H1 (cell line): ENCODE measurements at regions not wholly inside any gene's neighbourhood (a gene's known extent, or its start where the extent isn't known, plus 50 kb on each side); places are given as distances from the start of the nearest gene placed in this dataset.

Source experiments
- CTCF ChIA-PET: fragments of 300-600 bp; sonication (Branson Sonifier 250); formaldehyde crosslinking; loops from one replicate; lab custom pipeline; 2021; ENCODE audit not compliant: partially characterized antibody; lab: Charles Lee
- POLR2A ChIA-PET: fragments of 300-600 bp; sonication (Branson Sonifier 250); formaldehyde crosslinking; loops from one replicate; lab custom pipeline; 2021; ENCODE audit warnings: inconsistent platforms; ENCODE audit not compliant: partially characterized antibody; lab: Charles Lee
- DNase-seq, 2 experiments: peaks; one replicate each; pipeline versions ENCODE4 v3.0.0 to v3.0.0-alpha.2; 2010 to 2022; ENCODE audit warnings: low spot score in 2 of 2, low read depth in 1 of 2, mixed read lengths in 1 of 2
- FAIRE-seq: peaks from 2 replicates; lab custom pipeline; 2011; peaks lifted over from hg19 to GRCh38; lab: Jason Lieb, UNC
- H2AFZ ChIP-seq: 2 replicates; pipeline ENCODE4 v1.8.1; 2012; ENCODE audit warnings: low read length, inconsistent platforms
- H2AK5ac ChIP-seq: 2 replicates; pipeline ENCODE4 v1.6.1; 2013; ENCODE audit warnings: low read depth, low read length
- H2BK120ac ChIP-seq: replicated peaks from 2 replicates; pipeline ENCODE3; 2013; ENCODE audit warnings: low read depth, low read length, inconsistent platforms
- H2BK12ac ChIP-seq: 2 replicates; pipeline ENCODE4 v1.6.1; 2013; ENCODE audit warnings: low read depth, low read length
- H2BK15ac ChIP-seq: 2 replicates; pipeline ENCODE4 v1.6.1; 2013; ENCODE audit warnings: low read length
- H2BK20ac ChIP-seq: 2 replicates; pipeline ENCODE4 v1.6.1; 2013; ENCODE audit warnings: low read length
- H2BK5ac ChIP-seq: 2 replicates; pipeline ENCODE4 v1.6.1; 2013; ENCODE audit warnings: low read depth, low read length
- H3K14ac ChIP-seq: 2 replicates; pipeline ENCODE4 v1.6.1; 2013; ENCODE audit warnings: inconsistent platforms; ENCODE audit not compliant: insufficient read length
- H3K18ac ChIP-seq: 2 replicates; pipeline ENCODE4 v1.6.1; 2013; ENCODE audit warnings: low read length; ENCODE audit errors: extremely low read depth
- H3K23ac ChIP-seq: 2 replicates; pipeline ENCODE4 v1.6.1; 2013; ENCODE audit warnings: inconsistent platforms; ENCODE audit not compliant: insufficient read length
- H3K23me2 ChIP-seq: 2 replicates; pipeline ENCODE4 v1.6.1; 2013; ENCODE audit warnings: low read depth, low read length
- H3K27ac ChIP-seq: 2 replicates; pipeline ENCODE4 v1.6.1; 2011; ENCODE audit warnings: low read depth, low read length, inconsistent platforms
- H3K27me3 ChIP-seq, 4 experiments: replicated peaks in 1 of 4; 1 replicate in 1 of 4; 2 replicates in 3 of 4; pipeline versions ENCODE4 v1.6.1 to v1.8.1; 2011 to 2013; ENCODE audit warnings: low read length in 3 of 4, mild to moderate bottlenecking in 3 of 4, inconsistent platforms in 2 of 4, mixed read lengths in 2 of 4, moderate library complexity in 1 of 4; ENCODE audit not compliant: control insufficient read depth in 3 of 4, insufficient read depth in 3 of 4; ENCODE audit errors: extremely low read depth in 1 of 4
- H3K36me3 ChIP-seq, 4 experiments: 2 replicates each; pipeline versions ENCODE4 v1.6.1 to v1.8.1; 2011 to 2013; ENCODE audit warnings: mild to moderate bottlenecking in 4 of 4, low read length in 3 of 4, moderate library complexity in 2 of 4, control low read depth in 1 of 4, inconsistent platforms in 1 of 4; ENCODE audit not compliant: insufficient read depth in 4 of 4, control insufficient read depth in 2 of 4
- H3K4ac ChIP-seq: replicated peaks from 2 replicates; pipeline ENCODE3; 2013; ENCODE audit warnings: low read length, low read depth, mixed read lengths, inconsistent platforms; ENCODE audit not compliant: insufficient read length
- H3K4me1 ChIP-seq, 4 experiments: replicated peaks in 1 of 4; 1 replicate in 1 of 4; 2 replicates in 3 of 4; pipeline versions ENCODE4 v1.6.1 to v1.8.1; 2011 to 2013; ENCODE audit warnings: low read length in 3 of 4, inconsistent platforms in 2 of 4, mixed read lengths in 1 of 4; ENCODE audit not compliant: insufficient read depth in 4 of 4, control insufficient read depth in 3 of 4
- H3K4me2 ChIP-seq, 2 experiments: 2 replicates each; pipeline versions ENCODE4 v1.6.1 to v1.8.1; 2011 to 2013; ENCODE audit warnings: low read depth in 2 of 2, low read length in 2 of 2, control low read depth in 1 of 2, inconsistent platforms in 1 of 2, mild to moderate bottlenecking in 1 of 2; ENCODE audit not compliant: insufficient read depth in 1 of 2
- H3K4me3 ChIP-seq, 4 experiments: fragments of 200-600, 300-600 bp in 1 of 4; sonication (generic), shearing (Covaris generic), sonication (Bioruptor Twin) in 1 of 4; 2 replicates each; pipeline versions ENCODE4 v1.5.1 to v1.8.1; 2011 to 2016; ENCODE audit warnings: low read length in 4 of 4, low read depth in 3 of 4, control low read depth in 2 of 4, inconsistent platforms in 2 of 4, mild to moderate bottlenecking in 2 of 4, mixed read lengths in 1 of 4, moderate library complexity in 1 of 4; ENCODE audit not compliant: insufficient read depth in 2 of 4; ENCODE audit errors: extremely low read depth in 1 of 4
- H3K56ac ChIP-seq: replicated peaks from 2 replicates; pipeline ENCODE3; 2013; ENCODE audit warnings: low read depth, mild to moderate bottlenecking, mixed read lengths, low read length, inconsistent platforms; ENCODE audit not compliant: insufficient read length
- H3K79me1 ChIP-seq: 2 replicates; pipeline ENCODE4 v1.6.1; 2013; ENCODE audit warnings: low read depth, low read length, control low read depth
- H3K79me2 ChIP-seq, 2 experiments: 2 replicates each; pipeline versions ENCODE4 v1.6.1 to v1.8.1; 2012 to 2013; ENCODE audit warnings: low read length in 2 of 2, mild to moderate bottlenecking in 2 of 2, inconsistent platforms in 1 of 2; ENCODE audit not compliant: insufficient read depth in 2 of 2, control insufficient read depth in 1 of 2
- H3K9ac ChIP-seq, 4 experiments: replicated peaks in 1 of 4; 1 replicate in 1 of 4; 2 replicates in 3 of 4; pipeline versions ENCODE4 v1.6.1 to v1.8.1; 2011 to 2013; ENCODE audit warnings: low read depth in 3 of 4, low read length in 3 of 4, control low read depth in 2 of 4, mild to moderate bottlenecking in 2 of 4, moderate library complexity in 2 of 4, inconsistent platforms in 1 of 4; ENCODE audit errors: extremely low read depth in 1 of 4
- H3K9me3 ChIP-seq, 2 experiments: 2 replicates each; pipeline versions ENCODE4 v1.6.1 to v1.8.1; 2012 to 2013; ENCODE audit warnings: mild to moderate bottlenecking in 2 of 2, moderate library complexity in 2 of 2, control low read depth in 1 of 2, inconsistent platforms in 1 of 2, low read depth in 1 of 2, low read length in 1 of 2, mixed read lengths in 1 of 2; ENCODE audit not compliant: insufficient read depth in 2 of 2
- H4K20me1 ChIP-seq, 2 experiments: replicated peaks in 1 of 2; 2 replicates each; pipeline versions ENCODE3 to v1.8.1; 2011 to 2013; ENCODE audit warnings: inconsistent platforms in 2 of 2, low read length in 2 of 2, mild to moderate bottlenecking in 1 of 2; ENCODE audit not compliant: insufficient read depth in 2 of 2, control insufficient read depth in 1 of 2
- H4K5ac ChIP-seq: 2 replicates; pipeline ENCODE4 v1.6.1; 2013; ENCODE audit warnings: low read length, low read depth, mixed read lengths, inconsistent platforms; ENCODE audit not compliant: insufficient read length
- H4K8ac ChIP-seq: 2 replicates; pipeline ENCODE4 v1.8.0; 2013; ENCODE audit warnings: mild to moderate bottlenecking, moderate library complexity, low read length, inconsistent platforms; ENCODE audit not compliant: insufficient read depth; ENCODE audit errors: extremely low read depth
- H4K91ac ChIP-seq: replicated peaks from 2 replicates; pipeline ENCODE3; 2013; ENCODE audit warnings: low read length, mixed read lengths, inconsistent platforms; ENCODE audit not compliant: insufficient read length
- CHD2 ChIP-seq: IDR thresholded peaks from 2 replicates; pipeline ENCODE4 v1.6.1; 2012; ENCODE audit warnings: low read length, improper control_type of control experiment
- CREB1 ChIP-seq: IDR thresholded peaks from 2 replicates; pipeline ENCODE4 v1.6.1; 2012; ENCODE audit warnings: inconsistent platforms
- HDAC6 ChIP-seq: IDR thresholded peaks from one replicate; pipeline ENCODE4 v1.7.1; 2012; ENCODE audit warnings: low read depth, mild to moderate bottlenecking, inconsistent platforms, low read length, moderate library complexity
- PHF8 ChIP-seq: fragments of 200-600 bp; sonication (generic); conservative IDR thresholded peaks from 2 replicates; pipeline ENCODE4 v1.7.1; 2012; ENCODE audit warnings: low read depth, mild to moderate bottlenecking, inconsistent platforms, low read length, moderate library complexity
- SIN3A ChIP-seq, 2 experiments: IDR thresholded peaks in 1 of 2; conservative IDR thresholded peaks in 1 of 2; 2 replicates each; pipeline ENCODE4 v1.6.1; 2011 to 2012; ENCODE audit warnings: low read length in 2 of 2, improper control_type of control experiment in 1 of 2, low read depth in 1 of 2, mild to moderate bottlenecking in 1 of 2
- TAF7 ChIP-seq: optimal IDR thresholded peaks from 2 replicates; pipeline ENCODE3; 2011; ENCODE audit warnings: low read depth, mild to moderate bottlenecking, inconsistent platforms, low read length, moderate library complexity, borderline replicate concordance
- TEAD4 ChIP-seq: IDR thresholded peaks from 2 replicates; pipeline ENCODE4 v1.6.1; 2012; ENCODE audit warnings: low read depth, low read length, inconsistent platforms, mixed read lengths
- WGBS, 2 experiments: shearing (Covaris generic) in 1 of 2; methylation state at CpG; one replicate each; pipeline versions ENCODE4 v1.1.6 to v1.1.7; 2013 to 2015; ENCODE audit warnings: low lambda C conversion rate in 2 of 2, mixed read lengths in 2 of 2, inconsistent platforms in 1 of 2, low coverage in 1 of 2, missing lambda C conversion rate in 1 of 2; ENCODE audit not compliant: insufficient replicate concordance in 2 of 2, insufficient coverage in 1 of 2, insufficient read length in 1 of 2; ENCODE audit errors: extremely low coverage in 1 of 2, missing lambda C conversion rate in 1 of 2; 5-methylcytosine and 5-hydroxymethylcytosine counted together

- H3K23ac ChIP-seq = no peak overlapping the region
- no peak overlapping the region for H3K4ac ChIP-seq
- ChIA-PET CTCF (interaction anchor here (1.4 kb wide), 1 partner anchor 11 kb away, joined by 4 read pairs; no protein-coding TSS in a partner anchor), POLR2A (interaction anchor here (0.6 kb wide), 1 partner anchor 447 kb away, joined by 3 read pairs; no protein-coding TSS in a partner anchor)
- no peak overlapping the region for H2BK5ac ChIP-seq
- FAIRE-seq (no peak), DNase-seq (no peak)
- H3K79me2 ChIP-seq = no peaks in the 10 kb centered on the region
- no peak overlapping the region for H3K14ac ChIP-seq
- no peak overlapping the region for H2BK120ac ChIP-seq
- H3K18ac ChIP-seq = no peak overlapping the region
- 94% methylated on average over 2 of the region's 2 CpGs; no CpG with 5 or more reads in 1 of the 2 experiments for WGBS, 2 experiments
- peaks cover 0 to 1% (median 0%) of the 10 kb centered on the region in 4 experiments; a peak in 1 of 7 replicates for H3K27me3 ChIP-seq
- no peak overlapping the region for H3K4me2 ChIP-seq
- no peak overlapping the region for H4K91ac ChIP-seq
- TF ChIP-seq SIN3A (conservative IDR thresholded peaks at IDR 0.05 in 1 of 2, IDR thresholded peaks at IDR 0.05 in 1 of 2; ENCODE audit: low read depth in 1 of 2, low read length in 2 of 2) (no peak), TAF7 (no peak), TEAD4 (no peak), CREB1 (no peak), CHD2 (no peak), HDAC6 (no peak), PHF8 (no peak)
- no peak overlapping the region for H4K8ac ChIP-seq
- no peaks in the 10 kb centered on the region for H4K20me1 ChIP-seq
- no peaks in the 10 kb centered on the region for H3K79me1 ChIP-seq
- no peak overlapping the region for H3K56ac ChIP-seq
- no peaks in the 10 kb centered on the region for H3K23me2 ChIP-seq
- no peaks in the 10 kb centered on the region for H3K36me3 ChIP-seq
- peaks cover 0 to 4% (median 0%) of the 10 kb centered on the region in 4 experiments; a peak in 1 of 7 replicates for H3K4me1 ChIP-seq
- no peak overlapping the region for H2AFZ ChIP-seq
- H2BK12ac ChIP-seq = no peak overlapping the region
- no peak overlapping the region for H4K5ac ChIP-seq
- no peak overlapping the region for H3K27ac ChIP-seq
- H3K9ac ChIP-seq = no peak overlapping the region
- H2AK5ac ChIP-seq = no peak overlapping the region
- H3K4me3 ChIP-seq = no peak overlapping the region
- H2BK20ac ChIP-seq = no peak overlapping the region
- peaks cover 7 to 8% of the 10 kb centered on the region in 2 experiments; a peak in 1 of 4 replicates for H3K9me3 ChIP-seq
- no peak overlapping the region for H2BK15ac ChIP-seq
These were observed 119.8 kb downstream of the NEDD1 start for GRCh38 chr12:97026901-97027300.
